C1 segment of cervical spinal cord (tissue), 14 donors: ENCODE measurements at regions not wholly inside any gene's neighbourhood (a gene's known extent, or its start where the extent isn't known, plus 50 kb on each side); places are given as distances from the start of the nearest gene placed in this dataset.
"Not testable (repeated sequence)": the region's sequence is repeated elsewhere in the genome, so short reads cannot be mapped to it uniquely, and the experiment has no call there.

ENCODE experiments used
- DNase-seq, 14 donors: peaks; one replicate each; lab custom pipeline; 2025; lab: John Stamatoyannopoulos, UW

- DNase-seq = no peak
Measured at GRCh38 chr5:1731091-1731639, 68.5 kb downstream of the MRPL36 start.

DNA sequence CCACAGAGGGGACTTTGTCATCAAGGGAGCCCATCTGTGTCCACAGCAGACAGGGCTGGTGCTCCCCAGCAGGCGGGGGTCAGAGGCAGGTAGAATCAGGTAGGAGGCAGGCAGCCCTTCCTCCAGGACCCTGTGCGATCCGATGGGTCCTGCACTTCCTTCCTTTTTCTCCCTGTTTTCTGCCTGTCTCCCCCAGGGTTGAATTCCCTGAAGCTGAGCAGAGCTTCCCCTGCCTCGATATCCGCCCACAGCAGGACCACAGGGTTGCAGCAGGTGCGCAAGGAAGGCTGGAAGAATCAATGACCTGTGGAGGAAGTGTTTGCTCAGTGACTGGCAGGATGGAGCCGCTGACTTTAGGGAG, 69.2 kb downstream of the MRPL36 start:
- no peak for DNase-seq

DNA sequence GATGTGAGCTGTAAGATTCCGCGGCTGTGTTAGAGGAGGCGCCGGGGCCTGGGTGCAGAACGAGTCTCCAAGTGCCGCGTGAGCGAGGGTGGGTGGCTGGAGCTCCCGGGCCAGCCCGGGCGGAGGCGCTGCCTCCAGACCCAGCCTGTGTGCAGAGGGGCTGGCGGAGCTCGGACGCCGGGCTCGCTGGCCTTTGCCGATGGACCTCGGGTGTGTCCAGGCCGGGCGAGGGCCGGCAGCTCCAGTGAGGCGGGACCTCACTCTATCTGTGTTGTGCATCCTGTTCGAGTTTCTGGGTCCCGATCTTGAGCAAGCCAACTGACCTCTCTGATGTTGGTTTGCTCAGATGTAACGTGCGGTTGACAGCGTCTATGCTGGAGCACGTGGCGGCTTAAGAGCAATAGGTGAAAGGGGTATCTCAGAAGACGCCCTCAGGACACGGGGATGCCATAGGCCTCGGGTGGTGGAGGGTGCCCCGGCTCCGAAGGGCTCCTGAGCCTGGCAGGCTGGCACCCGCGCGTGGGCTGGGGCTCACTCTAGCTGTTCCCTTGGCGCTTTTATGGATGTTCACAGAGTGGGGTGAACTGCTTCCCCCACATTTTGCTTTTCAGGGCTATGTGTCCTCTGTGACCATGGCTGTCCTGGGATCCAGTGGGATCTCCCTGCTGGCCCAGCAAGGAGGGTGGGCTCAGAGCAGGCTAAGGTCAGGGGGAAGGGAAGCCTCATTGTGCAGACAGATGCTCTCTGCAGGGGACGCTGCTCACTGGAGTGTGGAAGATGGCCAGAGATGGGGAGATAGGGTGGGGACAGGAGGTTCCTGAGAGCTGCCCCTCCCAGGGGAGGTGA, 69.8 kb downstream of the MRPL36 start:
- DNase-seq = no peak

GRCh38 chr5:1728846-1729245, 70.8 kb downstream of the MRPL36 start:
- no peak for DNase-seq

GRCh38 chr5:1727571-1727970, 72.1 kb downstream of the MRPL36 start:
- DNase-seq = no peak

GRCh38 chr5:1726956-1727355, 72.7 kb downstream of the MRPL36 start:
- DNase-seq = no peak

DNA sequence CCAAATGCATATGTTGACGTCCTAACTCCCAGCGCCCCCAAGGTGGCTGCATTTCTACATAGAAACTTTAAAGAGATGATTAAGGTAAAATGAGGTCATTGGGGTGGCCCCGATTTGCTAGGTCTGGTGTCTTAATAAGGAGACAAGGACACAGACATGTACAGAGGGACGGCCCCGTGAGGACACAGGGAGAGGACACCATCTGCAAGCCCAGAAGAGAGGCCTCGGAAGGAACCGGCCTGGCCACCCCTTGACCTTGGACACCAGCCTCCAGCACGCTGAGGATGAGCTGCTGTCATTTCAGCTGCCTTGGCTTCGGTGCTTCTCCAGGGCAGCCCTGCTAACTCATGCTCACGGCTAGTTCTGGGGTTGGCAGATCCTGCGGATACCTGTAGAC, 73.2 kb downstream of the MRPL36 start:
- DNase-seq = no peak

GRCh38 chr5:1725641-1726468, 73.8 kb downstream of the MRPL36 start:
- DNase-seq = no peak

DNA sequence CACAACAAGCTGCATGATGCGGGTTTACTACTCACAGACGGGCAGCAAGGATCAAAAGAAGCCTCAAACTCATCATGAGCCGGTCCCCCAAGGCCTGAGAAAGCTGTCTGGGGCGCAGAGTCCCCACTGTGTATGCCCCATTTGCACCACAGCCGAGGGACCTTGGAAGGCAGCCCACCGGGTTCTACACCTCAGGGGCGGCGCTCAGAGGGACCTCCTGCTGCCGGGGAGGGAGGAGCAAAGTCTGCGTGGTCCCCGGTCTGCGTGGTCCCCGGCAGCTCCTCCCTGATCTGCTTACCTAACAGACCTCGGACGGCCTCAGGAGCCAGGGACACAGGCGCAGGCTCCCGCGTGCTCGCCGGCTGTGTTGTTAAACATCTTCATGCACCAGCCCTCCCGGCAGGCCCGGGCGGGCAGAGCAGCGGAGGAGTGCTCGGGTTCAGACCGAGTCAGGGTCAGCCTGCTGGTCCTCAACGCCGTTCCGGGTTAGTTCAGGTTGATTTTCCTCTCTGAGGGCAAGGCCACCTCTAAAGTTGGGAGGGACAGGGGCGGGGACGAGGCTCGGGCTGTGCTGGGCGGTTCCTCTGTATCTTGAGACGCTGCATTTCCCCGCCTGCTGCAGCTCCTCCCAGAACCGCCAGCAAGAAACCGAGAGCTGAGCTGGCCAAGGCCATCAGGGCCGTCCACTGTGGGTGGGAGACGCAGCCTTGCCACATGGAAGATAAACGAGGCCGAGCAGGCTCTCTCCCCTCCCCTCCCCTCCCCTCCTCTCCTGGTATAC, 74.6 kb downstream of the MRPL36 start:
- DNase-seq = no peak

DNA sequence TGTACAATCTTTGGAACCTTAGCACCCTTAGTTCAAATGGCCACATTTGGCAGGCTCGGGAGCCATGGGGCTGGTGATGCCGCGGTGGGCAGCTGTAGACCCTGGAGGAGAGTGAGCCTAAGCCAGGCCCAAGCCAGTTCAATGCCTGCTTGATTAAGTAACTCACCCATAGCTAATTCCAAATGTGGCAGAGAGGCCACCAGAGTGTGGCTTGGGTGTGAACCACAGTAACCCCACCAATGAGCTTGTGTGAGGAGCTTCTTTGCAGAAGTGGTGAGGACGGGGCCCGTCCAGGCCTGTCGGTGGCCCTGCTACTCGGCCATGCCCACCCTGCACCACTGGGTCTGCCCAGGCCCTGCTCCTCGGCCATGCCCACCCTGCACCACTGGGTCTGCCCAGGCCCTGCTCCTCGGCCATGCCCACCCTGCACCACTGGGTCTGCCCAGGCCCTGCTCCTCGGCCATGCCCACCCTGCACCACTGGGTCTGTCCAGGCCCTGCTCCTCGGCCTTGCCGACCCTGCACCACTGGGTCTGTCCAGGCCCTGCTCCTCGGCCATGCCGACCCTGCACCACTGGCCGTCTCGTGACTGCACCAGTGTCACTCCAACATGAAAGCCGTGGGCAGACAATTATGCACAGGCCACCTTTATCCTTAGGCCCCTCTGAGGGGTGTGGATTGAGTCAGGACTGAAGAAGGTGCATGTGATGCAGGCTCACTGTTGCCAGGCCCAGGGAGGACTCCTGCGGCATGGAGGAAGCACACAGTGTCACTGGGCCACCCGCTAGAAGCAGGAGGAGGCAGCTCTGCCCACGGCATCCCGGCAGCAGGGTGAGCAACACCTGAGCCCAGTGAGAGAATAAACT, 75.4 kb downstream of the MRPL36 start:
- no peak for DNase-seq

GRCh38 chr5:1723476-1723875, 76.2 kb downstream of the MRPL36 start:
- no peak for DNase-seq

DNA sequence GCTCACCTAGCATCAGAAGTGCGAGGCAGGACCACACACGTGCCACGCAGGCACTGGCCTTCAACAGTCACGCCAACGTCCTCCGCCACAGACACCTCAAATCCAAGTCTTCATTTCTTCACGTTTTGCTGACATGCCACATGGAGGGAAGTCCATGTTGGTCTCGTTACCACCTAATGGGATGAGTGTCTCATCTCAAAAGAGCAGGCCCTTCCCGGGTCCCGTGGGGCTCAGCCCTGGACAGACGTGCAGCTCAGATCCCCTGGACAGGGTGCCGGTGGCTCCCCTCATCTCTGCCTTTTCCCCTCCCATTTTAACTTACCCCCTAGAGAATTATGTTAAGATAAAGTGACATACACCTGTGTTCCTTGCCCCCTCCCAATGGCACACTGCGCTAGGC, 76.8 kb downstream of the MRPL36 start:
- DNase-seq = no peak

- DNase-seq = no peak
Measured at GRCh38 chr5:1720396-1721110, 79.1 kb downstream of the MRPL36 start.

DNA sequence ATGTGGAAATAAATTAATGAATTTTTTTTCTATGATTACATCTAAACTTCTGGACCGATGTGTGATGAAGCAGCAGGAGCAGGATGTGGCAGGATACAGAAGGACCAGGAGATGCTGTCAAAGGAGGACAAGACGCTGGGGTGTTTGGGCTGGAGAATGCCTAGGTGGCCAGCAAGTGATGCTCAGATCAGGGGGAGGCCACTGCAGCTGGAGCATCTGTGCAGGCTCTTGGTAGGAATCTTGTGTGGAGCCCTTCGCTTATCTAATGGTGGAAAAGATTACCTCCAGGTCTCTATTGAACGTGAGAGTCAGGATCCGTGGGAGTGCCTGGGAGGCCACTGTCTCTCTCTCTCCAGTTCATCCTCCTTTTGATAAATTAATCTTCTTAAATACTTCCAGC, 79.8 kb downstream of the MRPL36 start:
- DNase-seq = no peak

GRCh38 chr5:1718669-1719068, 81.0 kb downstream of the MRPL36 start:
- DNase-seq = no peak

DNA sequence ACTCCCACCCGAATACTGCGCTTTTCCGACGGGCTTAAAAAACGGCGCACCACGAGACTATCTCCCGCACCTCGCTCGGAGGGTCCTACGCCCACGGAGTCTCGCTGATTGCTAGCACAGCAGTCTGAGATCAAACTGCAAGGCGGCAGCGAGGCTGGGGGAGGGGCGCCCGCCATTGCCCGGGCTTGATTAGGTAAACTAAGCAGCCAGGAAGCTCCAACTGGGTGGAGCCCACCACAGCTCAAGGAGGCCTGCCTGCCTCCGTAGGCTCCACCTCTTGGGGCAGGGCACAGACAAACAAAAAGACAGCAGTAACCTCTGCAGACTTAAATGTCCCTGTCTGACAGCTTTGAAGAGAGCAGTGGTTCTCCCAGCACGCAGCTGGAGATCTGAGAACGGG, 89.5 kb downstream of the MRPL36 start:
- not testable (repeated sequence) for DNase-seq

DNA sequence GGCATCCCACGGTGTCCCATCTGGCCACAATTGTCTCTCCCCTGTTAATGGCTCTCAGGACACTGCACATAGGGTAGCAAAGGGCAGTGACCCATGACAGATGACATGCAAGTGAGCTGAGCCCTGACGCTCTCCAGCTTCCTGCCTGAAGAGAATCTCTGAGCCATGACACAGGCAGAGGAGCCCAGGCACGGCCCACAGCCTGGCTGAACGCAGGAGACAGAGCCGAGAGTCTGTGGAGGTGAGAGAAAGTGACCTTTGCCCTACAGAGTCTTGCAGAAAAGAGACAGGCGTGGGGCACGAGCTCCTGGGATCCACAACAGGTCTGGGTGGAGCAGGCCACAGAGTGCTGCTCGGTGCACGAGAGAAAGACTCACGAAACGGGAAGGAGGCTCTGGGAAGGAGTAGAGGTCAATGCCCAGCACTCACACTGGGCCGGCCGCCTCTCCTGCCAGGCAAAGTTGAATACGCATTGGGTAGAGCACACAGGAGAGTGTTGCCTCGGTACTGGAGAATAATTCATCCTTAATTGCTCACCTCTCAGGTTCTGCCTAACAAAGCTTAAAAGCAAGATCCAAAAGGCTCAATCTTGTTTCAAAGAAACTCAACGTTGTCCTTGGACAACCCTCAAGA, 90.3 kb downstream of the MRPL36 start:
- no peak for DNase-seq

DNA sequence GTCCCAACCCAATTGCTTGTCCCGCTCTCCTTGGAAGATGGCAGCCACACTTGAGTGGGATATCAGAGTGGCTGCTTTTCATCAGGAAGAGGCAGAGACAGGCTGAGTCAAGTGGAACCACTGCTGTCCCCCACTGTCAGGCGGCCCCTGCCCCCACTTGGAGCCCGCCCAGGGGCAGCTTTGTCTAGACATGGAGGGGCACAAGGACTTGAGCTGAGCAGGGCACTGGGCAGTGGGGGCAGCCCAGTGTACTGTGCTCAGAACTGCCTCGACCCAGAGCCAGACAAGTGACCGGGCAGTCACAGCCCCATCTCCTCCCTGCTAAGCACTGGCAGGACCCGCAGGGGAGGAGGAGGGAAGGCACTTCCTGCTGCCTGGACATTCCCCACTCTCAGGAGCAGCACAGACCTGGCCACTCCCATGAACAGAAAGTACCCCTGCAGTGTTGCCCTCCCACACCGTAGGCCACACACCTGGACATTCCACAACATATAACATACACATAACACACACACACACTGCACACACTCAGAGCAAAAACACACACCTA, 91.0 kb downstream of the MRPL36 start:
- DNase-seq = no peak

- no peak for DNase-seq
Measured at GRCh38 chr5:1707467-1707866, 92.2 kb downstream of the MRPL36 start.
